Upper lobe of left lung (tissue), 4 donors: ENCODE measurements at regions not wholly inside any gene's neighbourhood (a gene's known extent, or its start where the extent isn't known, plus 50 kb on each side); places are given as distances from the start of the nearest gene placed in this dataset.

Experiments
- CTCF ChIP-seq, 6 experiments: fragments of 450-650 bp in 4 of 6; fragments of 200-600 bp in 2 of 6; sonication (generic) in 2 of 6; IDR thresholded peaks; one replicate each; pipeline ENCODE4 v1.5.1; 2016 to 2019; ENCODE audit warnings: antibody characterized with exemption in 6 of 6
- EP300 ChIP-seq, 4 donors: sonication (generic); formaldehyde crosslinking; IDR thresholded peaks; one replicate each; pipeline ENCODE4 v1.5.1; 2017; ENCODE audit warnings: antibody characterized with exemption in 4 of 4, control low read depth in 2 of 4
- POLR2AphosphoS5 ChIP-seq, 2 donors: sonication (generic); formaldehyde crosslinking; IDR thresholded peaks; one replicate each; pipeline ENCODE4 v1.5.1; 2017; ENCODE audit warnings: antibody characterized with exemption in 2 of 2

GRCh38 chr2:188045016-188045415 lies 246.7 kb upstream of the GULP1 start:
- no peak for TF ChIP-seq CTCF (IDR thresholded peaks at IDR 0.05)
- no peak for TF ChIP-seq EP300 (IDR thresholded peaks at IDR 0.05)
- no peak for TF ChIP-seq POLR2AphosphoS5 (IDR thresholded peaks at IDR 0.05)
